A673 (cell line): ENCODE measurements at regions not wholly inside any gene's neighbourhood (a gene's known extent, or its start where the extent isn't known, plus 50 kb on each side); places are given as distances from the start of the nearest gene placed in this dataset.

ENCODE experiments used
- CTCF ChIP-seq: fragments of 300-800, 200-600 bp; sonication (generic); conservative IDR thresholded peaks from 2 replicates; pipeline ENCODE4 v1.5.1; 2017; ENCODE audit warnings: low read depth, mild to moderate bottlenecking, antibody characterized with exemption, low read length, moderate library complexity, mixed read lengths
- EZH2 ChIP-seq: fragments of 200-600 bp; sonication (generic); IDR thresholded peaks from 2 replicates; pipeline ENCODE4 v1.6.1; 2017; ENCODE audit warnings: borderline replicate concordance, low read depth, mild to moderate bottlenecking, mixed read lengths, antibody characterized with exemption, low read length; ENCODE audit not compliant: poor library complexity, severe bottlenecking

- TF ChIP-seq EZH2, result no peak
- TF ChIP-seq CTCF, result no peak
These were observed 165.6 kb downstream of the HGF start for GRCh38 chr7:81604075-81604807.
